ENCODE measurements at regions not wholly inside any gene's neighbourhood (a gene's known extent, or its start where the extent isn't known, plus 50 kb on each side); places are given as distances from the start of the nearest gene placed in this dataset.

GRCh38 chr1:232112076-232112475 is 485.5 kb downstream of the DISC1 start:
- TF ChIP-seq, protein P1, sequence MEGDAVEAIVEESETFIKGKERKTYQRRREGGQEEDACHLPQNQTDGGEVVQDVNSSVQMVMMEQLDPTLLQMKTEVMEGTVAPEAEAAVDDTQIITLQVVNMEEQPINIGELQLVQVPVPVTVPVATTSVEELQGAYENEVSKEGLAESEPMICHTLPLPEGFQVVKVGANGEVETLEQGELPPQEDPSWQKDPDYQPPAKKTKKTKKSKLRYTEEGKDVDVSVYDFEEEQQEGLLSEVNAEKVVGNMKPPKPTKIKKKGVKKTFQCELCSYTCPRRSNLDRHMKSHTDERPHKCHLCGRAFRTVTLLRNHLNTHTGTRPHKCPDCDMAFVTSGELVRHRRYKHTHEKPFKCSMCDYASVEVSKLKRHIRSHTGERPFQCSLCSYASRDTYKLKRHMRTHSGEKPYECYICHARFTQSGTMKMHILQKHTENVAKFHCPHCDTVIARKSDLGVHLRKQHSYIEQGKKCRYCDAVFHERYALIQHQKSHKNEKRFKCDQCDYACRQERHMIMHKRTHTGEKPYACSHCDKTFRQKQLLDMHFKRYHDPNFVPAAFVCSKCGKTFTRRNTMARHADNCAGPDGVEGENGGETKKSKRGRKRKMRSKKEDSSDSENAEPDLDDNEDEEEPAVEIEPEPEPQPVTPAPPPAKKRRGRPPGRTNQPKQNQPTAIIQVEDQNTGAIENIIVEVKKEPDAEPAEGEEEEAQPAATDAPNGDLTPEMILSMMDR (IDR thresholded peaks at IDR 0.05; ENCODE audit: low read depth, low read length, poor library complexity, severe bottlenecking) = no peak
- no peak for TF ChIP-seq EZH2phosphoT487 (IDR thresholded peaks at IDR 0.05; ENCODE audit: borderline replicate concordance, low read length)

Data from DOHH2 (cell line).